ENCODE measurements at regions not wholly inside any gene's neighbourhood (a gene's known extent, or its start where the extent isn't known, plus 50 kb on each side); places are given as distances from the start of the nearest gene placed in this dataset.

DNA sequence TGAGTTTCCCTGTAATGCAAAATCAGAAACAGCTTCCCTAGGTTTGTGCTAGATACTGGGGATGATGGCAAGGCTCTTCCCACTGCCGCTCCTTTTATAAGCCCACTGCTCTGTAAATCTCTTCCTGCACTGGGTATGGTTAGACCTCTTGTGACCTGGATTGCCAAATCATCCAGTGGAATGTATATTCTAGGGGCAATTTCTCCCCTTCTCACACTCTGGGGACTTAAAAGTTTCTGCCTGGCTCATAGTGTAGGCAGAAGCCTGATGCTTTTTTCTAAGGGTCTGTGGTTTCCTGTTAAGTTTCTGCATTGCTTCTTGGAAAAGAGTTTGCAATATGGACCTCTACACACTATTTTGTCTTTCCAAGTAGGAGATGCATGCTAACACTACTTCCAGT is 1582.0 kb upstream of the PCDH20 start:
- TF ChIP-seq, protein P1, sequence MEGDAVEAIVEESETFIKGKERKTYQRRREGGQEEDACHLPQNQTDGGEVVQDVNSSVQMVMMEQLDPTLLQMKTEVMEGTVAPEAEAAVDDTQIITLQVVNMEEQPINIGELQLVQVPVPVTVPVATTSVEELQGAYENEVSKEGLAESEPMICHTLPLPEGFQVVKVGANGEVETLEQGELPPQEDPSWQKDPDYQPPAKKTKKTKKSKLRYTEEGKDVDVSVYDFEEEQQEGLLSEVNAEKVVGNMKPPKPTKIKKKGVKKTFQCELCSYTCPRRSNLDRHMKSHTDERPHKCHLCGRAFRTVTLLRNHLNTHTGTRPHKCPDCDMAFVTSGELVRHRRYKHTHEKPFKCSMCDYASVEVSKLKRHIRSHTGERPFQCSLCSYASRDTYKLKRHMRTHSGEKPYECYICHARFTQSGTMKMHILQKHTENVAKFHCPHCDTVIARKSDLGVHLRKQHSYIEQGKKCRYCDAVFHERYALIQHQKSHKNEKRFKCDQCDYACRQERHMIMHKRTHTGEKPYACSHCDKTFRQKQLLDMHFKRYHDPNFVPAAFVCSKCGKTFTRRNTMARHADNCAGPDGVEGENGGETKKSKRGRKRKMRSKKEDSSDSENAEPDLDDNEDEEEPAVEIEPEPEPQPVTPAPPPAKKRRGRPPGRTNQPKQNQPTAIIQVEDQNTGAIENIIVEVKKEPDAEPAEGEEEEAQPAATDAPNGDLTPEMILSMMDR (IDR thresholded peaks at IDR 0.05; ENCODE audit: insufficient read depth, low read length, poor library complexity, severe bottlenecking), result no peak
- no peak for TF ChIP-seq EZH2phosphoT487 (conservative IDR thresholded peaks at IDR 0.05; ENCODE audit: low read length)

Measured in SU-DHL-6 (cell line).